IPS-18a (cell line): ENCODE measurements at regions not wholly inside any gene's neighbourhood (a gene's known extent, or its start where the extent isn't known, plus 50 kb on each side); places are given as distances from the start of the nearest gene placed in this dataset.
"Not testable (repeated sequence)": the region's sequence is repeated elsewhere in the genome, so short reads cannot be mapped to it uniquely, and the experiment has no call there.

Source experiments
- H3K27ac ChIP-seq: one replicate; pipeline ENCODE4 v1.5.1; 2013; ENCODE audit warnings: low read length
- H3K27me3 ChIP-seq: one replicate; pipeline ENCODE4 v1.6.1; 2013; ENCODE audit warnings: mild to moderate bottlenecking, low read length; ENCODE audit not compliant: control insufficient read depth, insufficient read depth
- H3K36me3 ChIP-seq: one replicate; pipeline ENCODE4 v1.6.1; 2013; ENCODE audit warnings: low read depth, low read length; ENCODE audit not compliant: control insufficient read depth
- H3K4me1 ChIP-seq: one replicate; pipeline ENCODE4 v1.6.1; 2013; ENCODE audit warnings: low read depth, low read length; ENCODE audit not compliant: control insufficient read depth
- H3K4me3 ChIP-seq: one replicate; pipeline ENCODE4 v1.5.1; 2013; ENCODE audit warnings: low read length
- H3K9ac ChIP-seq: one replicate; pipeline ENCODE4 v1.6.1; 2013; ENCODE audit warnings: mild to moderate bottlenecking, low read length, moderate library complexity
- H3K9me3 ChIP-seq: one replicate; pipeline ENCODE4 v1.6.1; 2013; ENCODE audit warnings: low read depth, low read length; ENCODE audit not compliant: control insufficient read depth

DNA sequence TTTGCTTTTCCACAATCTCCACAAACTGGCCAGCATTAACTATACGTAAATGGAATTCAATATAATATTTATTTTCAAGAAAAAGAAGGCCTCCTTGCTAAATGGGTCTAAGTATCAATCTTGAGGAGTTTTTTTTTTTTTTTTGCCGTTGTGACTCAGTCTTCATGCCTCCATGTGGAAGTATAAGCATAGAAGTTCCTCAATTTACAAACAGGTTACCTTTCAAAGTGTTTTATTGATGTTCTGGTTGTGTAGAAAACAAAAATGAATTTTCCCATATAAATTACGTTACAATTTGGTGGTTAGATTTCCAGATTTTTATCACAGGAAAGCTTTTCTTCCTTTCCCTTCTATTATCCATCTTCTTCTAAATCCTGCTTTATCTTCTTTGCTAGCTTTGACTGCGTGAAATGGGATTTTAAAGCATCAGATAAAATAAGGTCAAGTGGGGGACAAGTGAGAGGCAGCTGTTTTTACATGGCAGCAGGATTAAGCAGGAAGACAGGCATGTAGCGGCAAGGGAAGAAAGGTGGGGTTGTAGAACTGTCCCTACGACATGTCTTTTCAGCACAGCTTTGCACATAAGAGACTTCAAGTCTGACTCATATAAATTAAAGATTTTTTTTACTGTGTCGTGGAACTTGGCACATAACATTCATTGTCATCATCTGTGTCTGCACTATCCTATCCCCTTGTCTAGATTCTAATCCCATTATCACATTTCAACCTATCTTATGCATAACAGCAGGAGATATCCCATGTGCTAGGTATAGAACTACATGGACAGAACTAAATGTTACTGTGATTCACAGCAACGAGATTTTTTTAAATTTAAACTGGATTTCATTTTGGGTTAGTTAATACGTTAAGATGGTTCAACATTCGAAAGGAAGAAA, 135.3 kb upstream of the FAM3C start:
- no peak overlapping the region for H3K4me3 ChIP-seq
- no peaks in the 10 kb centered on the region for H3K36me3 ChIP-seq
- H3K27ac ChIP-seq, result no peak overlapping the region
- no peaks in the 10 kb centered on the region for H3K9me3 ChIP-seq
- no peak overlapping the region for H3K9ac ChIP-seq
- peaks cover 3% of the 10 kb centered on the region for H3K4me1 ChIP-seq
- no peaks in the 10 kb centered on the region for H3K27me3 ChIP-seq

- no peak overlapping the region for H3K27ac ChIP-seq
- H3K4me1 ChIP-seq, result no peaks in the 10 kb centered on the region
- H3K9ac ChIP-seq, result no peak overlapping the region
- H3K9me3 ChIP-seq, result no peaks in the 10 kb centered on the region
- H3K4me3 ChIP-seq, result no peak overlapping the region
- no peaks in the 10 kb centered on the region for H3K36me3 ChIP-seq
- no peaks in the 10 kb centered on the region for H3K27me3 ChIP-seq
Observed at GRCh38 chr7:121530227-121531174, 134.4 kb upstream of the FAM3C start.

DNA sequence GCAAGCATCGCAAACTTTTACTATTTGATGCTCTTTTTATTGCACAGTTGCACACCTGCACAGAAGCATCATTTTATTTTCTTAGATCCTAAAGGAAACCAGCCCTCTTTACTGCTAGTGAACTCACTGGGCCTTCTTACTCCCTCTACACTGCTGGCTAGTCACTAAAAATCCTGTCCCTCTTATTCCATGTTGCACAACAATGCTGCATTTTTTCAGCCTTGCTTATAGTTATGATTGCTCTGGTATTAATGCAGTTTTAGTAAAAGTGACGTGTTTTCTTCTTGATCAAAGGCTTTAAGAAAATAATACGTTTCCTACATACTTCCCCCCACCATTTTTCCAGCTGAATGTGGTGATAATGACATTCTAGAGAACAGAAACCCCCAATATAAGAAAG, 132.9 kb upstream of the FAM3C start:
- H3K27me3 ChIP-seq, result no peaks in the 10 kb centered on the region
- H3K9ac ChIP-seq, result no peak overlapping the region
- H3K4me3 ChIP-seq, result no peak overlapping the region
- no peaks in the 10 kb centered on the region for H3K36me3 ChIP-seq
- no peaks in the 10 kb centered on the region for H3K4me1 ChIP-seq
- H3K27ac ChIP-seq, result no peak overlapping the region
- H3K9me3 ChIP-seq, result no peaks in the 10 kb centered on the region

GRCh38 chr7:121526210-121526609, 130.1 kb upstream of the FAM3C start:
- H3K9ac ChIP-seq, H3K27ac ChIP-seq, H3K36me3 ChIP-seq, H3K9me3 ChIP-seq, H3K4me1 ChIP-seq, H3K27me3 ChIP-seq, H3K4me3 ChIP-seq: not testable (repeated sequence)

DNA sequence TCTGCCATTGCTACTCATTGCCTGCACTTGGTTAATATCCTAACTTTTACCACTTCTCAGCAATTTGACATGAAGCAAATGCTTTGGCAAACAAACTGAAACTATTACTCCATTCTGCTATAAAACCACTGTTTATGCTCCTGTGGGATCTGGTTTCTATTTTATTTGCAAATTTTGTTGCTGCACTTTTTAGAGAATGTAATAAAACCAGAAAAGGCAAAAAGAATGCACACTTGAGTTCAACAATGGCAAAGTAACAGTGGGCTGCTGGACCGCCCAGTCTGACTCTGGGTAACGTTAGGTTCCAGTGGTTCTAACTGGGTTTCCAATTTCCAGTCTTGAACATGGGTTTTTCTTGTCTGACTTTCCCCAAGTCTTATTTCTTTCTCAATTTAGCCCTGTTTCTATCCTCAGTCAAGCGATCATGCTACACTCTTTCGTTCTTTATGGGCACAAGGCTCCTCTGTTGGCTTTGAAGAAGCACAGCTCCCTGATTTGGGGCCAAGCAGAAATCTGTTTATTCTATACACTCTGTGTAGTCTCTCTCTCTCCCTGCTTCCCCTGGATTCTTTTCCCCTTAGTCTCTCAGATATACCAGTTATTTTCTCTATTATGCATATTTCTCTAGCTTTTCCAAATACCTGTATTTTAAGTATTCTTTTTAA, 129.2 kb upstream of the FAM3C start:
- H3K27me3 ChIP-seq, result no peaks in the 10 kb centered on the region
- no peak overlapping the region for H3K4me3 ChIP-seq
- H3K36me3 ChIP-seq, result no peaks in the 10 kb centered on the region
- no peak overlapping the region for H3K9ac ChIP-seq
- no peaks in the 10 kb centered on the region for H3K9me3 ChIP-seq
- no peaks in the 10 kb centered on the region for H3K4me1 ChIP-seq
- H3K27ac ChIP-seq, result no peak overlapping the region

GRCh38 chr7:121521711-121522400, 125.7 kb upstream of the FAM3C start:
- H3K27ac ChIP-seq, result no peak overlapping the region
- no peaks in the 10 kb centered on the region for H3K27me3 ChIP-seq
- no peaks in the 10 kb centered on the region for H3K36me3 ChIP-seq

DNA sequence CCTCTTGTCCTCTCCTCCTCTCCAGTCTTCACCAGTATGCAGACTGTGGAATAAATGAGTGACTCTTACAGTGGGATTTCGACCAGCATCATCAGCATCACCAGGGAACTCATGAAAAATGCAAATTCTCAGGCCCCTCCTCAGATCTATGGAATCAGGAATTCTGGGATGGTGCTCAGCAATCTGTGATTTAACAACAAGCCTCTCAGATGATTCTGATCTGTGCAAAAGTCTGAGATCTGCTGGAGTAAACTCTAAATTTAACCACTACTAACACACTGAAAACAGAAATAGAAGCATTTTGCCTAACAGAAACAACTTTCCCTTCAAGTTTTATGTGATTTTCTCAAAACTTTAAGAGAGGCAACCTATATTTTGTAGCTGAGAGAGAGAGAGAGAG, 124.8 kb upstream of the FAM3C start:
- no peaks in the 10 kb centered on the region for H3K9me3 ChIP-seq
- no peaks in the 10 kb centered on the region for H3K36me3 ChIP-seq
- no peak overlapping the region for H3K9ac ChIP-seq
- no peaks in the 10 kb centered on the region for H3K4me1 ChIP-seq
- no peak overlapping the region for H3K27ac ChIP-seq
- H3K27me3 ChIP-seq, result no peaks in the 10 kb centered on the region
- H3K4me3 ChIP-seq, result no peak overlapping the region

More at GRCh38 chr7:121521711-121522400, 125.7 kb upstream of the FAM3C start:
- Histone ChIP-seq H3K9ac (no peak overlapping the region), H3K4me3 (no peak overlapping the region), H3K4me1 (no peaks in the 10 kb centered on the region), H3K9me3 (no peaks in the 10 kb centered on the region)

DNA sequence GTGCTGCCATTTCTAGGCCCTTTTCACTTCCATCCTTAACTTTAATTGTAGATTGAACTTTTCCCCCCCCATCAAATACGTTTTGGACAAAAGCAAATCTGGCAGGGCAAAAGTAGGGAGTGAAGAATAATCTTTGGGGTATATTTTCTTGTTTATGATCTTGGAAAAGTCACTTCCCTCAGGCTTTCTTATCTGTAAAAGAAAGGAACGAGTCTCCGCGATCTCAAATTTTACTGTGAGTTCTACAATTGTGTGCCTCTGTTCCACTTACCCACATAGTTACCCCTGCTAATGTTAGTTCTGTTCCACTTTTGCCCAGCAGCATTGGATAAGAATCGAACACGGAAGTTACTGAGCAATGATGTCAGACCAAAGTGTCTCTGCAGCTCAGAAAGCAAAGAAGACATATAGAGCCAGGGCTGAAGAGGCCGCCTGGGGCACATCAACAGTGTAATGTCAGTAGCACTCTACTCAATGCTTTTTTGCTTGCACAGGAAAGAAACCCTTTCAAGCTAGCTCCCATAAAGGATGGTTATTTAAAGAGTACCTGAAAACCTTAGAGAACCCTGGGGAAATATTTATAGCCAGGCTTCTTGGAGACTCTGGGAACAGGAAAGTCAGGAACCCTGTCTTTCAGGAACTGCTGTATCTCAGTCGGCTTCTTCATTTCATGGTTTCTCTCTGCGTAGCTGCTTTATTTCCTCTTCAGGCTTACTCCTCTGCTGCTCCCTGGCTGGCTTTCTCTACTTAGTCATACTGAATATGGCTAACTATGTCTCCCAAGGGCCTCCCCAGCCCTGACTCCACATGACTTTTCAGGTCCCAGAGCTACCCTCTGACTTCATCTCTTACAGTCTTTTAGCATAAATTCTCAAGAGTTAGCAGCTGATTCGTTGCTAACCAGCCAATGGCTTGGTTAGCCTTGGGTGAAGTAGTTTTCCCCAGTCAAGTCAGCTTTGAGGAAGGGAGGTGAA, 123.7 kb upstream of the FAM3C start:
- Histone ChIP-seq H3K36me3 (no peaks in the 10 kb centered on the region), H3K4me3 (no peak overlapping the region), H3K27ac (no peak overlapping the region), H3K9me3 (no peaks in the 10 kb centered on the region), H3K27me3 (no peaks in the 10 kb centered on the region), H3K9ac (no peak overlapping the region), H3K4me1 (no peaks in the 10 kb centered on the region)

DNA sequence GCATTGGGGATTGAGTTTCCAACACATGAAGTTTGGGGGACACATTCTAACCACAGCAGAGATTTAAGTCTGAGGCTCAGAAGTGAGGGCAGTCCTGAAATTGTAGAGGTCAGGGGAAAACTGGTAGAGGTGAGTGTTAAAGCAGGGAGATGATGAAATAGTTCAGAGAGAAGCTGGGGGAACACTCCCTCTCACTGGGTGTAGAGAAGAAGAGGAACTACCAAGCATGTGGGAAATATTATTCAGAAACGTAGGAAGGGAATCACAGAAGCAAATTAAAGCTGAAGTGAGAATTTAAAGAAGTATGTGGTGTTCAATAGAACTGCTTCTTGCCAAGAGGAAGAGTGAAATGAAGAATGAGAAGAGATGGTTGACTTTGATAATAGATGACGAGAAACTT, 121.5 kb upstream of the FAM3C start:
- Histone ChIP-seq H3K4me1 (peaks cover 9% of the 10 kb centered on the region), H3K27ac (no peak overlapping the region), H3K27me3 (no peaks in the 10 kb centered on the region)

GRCh38 chr7:121516821-121517220, 120.7 kb upstream of the FAM3C start:
- H3K27ac ChIP-seq, result no peak overlapping the region
- peaks cover 9% of the 10 kb centered on the region for H3K4me1 ChIP-seq
- no peaks in the 10 kb centered on the region for H3K36me3 ChIP-seq
- H3K9me3 ChIP-seq, result no peaks in the 10 kb centered on the region
- H3K4me3 ChIP-seq, result no peak overlapping the region
- H3K27me3 ChIP-seq, result no peaks in the 10 kb centered on the region
- no peak overlapping the region for H3K9ac ChIP-seq

More for the DNA sequence above, 121.5 kb upstream of the FAM3C start:
- Histone ChIP-seq H3K9me3 (no peaks in the 10 kb centered on the region), H3K4me3 (no peak overlapping the region), H3K36me3 (no peaks in the 10 kb centered on the region), H3K9ac (no peak overlapping the region)
